Suprapubic skin (tissue), 4 donors: ENCODE measurements at regions not wholly inside any gene's neighbourhood (a gene's known extent, or its start where the extent isn't known, plus 50 kb on each side); places are given as distances from the start of the nearest gene placed in this dataset.

Experiments
- DNase-seq, 2 donors: peaks; one replicate each; pipeline ENCODE4 v3.0.0-alpha.2; 2019; ENCODE audit warnings: low spot score in 2 of 2
- H3K27ac ChIP-seq: fragments of 200-600 bp; sonication (generic); one replicate; pipeline ENCODE4 v1.5.1; 2019
- H3K27me3 ChIP-seq: fragments of 200-600 bp; sonication (generic); one replicate; pipeline ENCODE4 v1.5.1; 2019
- H3K36me3 ChIP-seq: fragments of 200-600 bp; sonication (generic); one replicate; pipeline ENCODE4 v1.5.1; 2019
- H3K4me1 ChIP-seq: fragments of 200-600 bp; sonication (generic); one replicate; pipeline ENCODE4 v1.5.1; 2019
- H3K4me3 ChIP-seq: fragments of 200-600 bp; sonication (generic); one replicate; pipeline ENCODE4 v1.5.1; 2019; ENCODE audit warnings: mild to moderate bottlenecking
- H3K9me3 ChIP-seq: fragments of 200-600 bp; sonication (generic); one replicate; pipeline ENCODE4 v1.5.1; 2019
- EP300 ChIP-seq: sonication (generic); formaldehyde crosslinking; IDR thresholded peaks from one replicate; pipeline ENCODE4 v1.6.1; 2017; ENCODE audit warnings: antibody characterized with exemption
- POLR2A ChIP-seq, 2 donors: fragments of 450-650 bp; IDR thresholded peaks; one replicate each; pipeline ENCODE4 v1.6.1; 2017; ENCODE audit warnings: antibody characterized with exemption in 2 of 2, mild to moderate bottlenecking in 2 of 2, moderate library complexity in 2 of 2
- POLR2AphosphoS5 ChIP-seq, 3 donors: sonication (generic); formaldehyde crosslinking; IDR thresholded peaks; one replicate each; pipeline ENCODE4 v1.6.1; 2017; ENCODE audit warnings: antibody characterized with exemption in 3 of 3
- WGBS: methylation state at CpG from one replicate; pipeline ENCODE4 v1.1.5; 2018; 5-methylcytosine and 5-hydroxymethylcytosine counted together
- TF ChIP-seq, protein P1 (sequence below), 2 donors: fragments of 200-600 bp in 1 of 2; fragments of 450-650 bp in 1 of 2; sonication (generic) in 1 of 2; IDR thresholded peaks; one replicate each; pipeline ENCODE4 v1.5.1; 2016 to 2019; ENCODE audit warnings: antibody characterized with exemption in 2 of 2, mild to moderate bottlenecking in 1 of 2, moderate library complexity in 1 of 2

DNA sequence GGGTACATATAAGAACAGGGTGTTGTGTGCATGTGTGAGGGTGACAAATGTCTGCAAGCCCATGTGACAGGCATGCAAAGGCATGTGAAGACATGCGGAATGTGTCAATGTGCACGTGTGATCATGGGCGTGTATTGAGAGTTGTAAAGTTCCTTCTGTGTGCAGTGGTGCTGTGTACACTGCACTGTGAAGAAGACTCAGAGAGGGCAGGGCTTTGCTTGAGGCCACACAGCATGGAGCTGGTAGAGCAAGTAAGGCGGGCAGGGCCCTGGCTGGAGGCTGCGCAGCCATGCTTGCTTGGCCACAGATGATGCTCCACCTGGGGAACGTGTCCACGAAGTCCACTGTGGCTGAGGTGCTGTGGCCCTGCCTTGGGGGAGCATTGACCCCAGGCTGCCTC, 66.8 kb downstream of the PTPRS start:
- Histone ChIP-seq H3K4me1 (no peaks in the 10 kb centered on the region), H3K4me3 (no peak overlapping the region), H3K9me3 (no peaks in the 10 kb centered on the region), H3K36me3 (peaks cover 40% of the 10 kb centered on the region), H3K27ac (no peak overlapping the region), H3K27me3 (no peaks in the 10 kb centered on the region)
- DNase-seq: no peak
- TF ChIP-seq POLR2AphosphoS5 (IDR thresholded peaks at IDR 0.05): no peak
- TF ChIP-seq EP300: no peak
- no peak for TF ChIP-seq POLR2A (IDR thresholded peaks at IDR 0.05)
- 76% methylated on average over 7 of the region's 7 CpGs for WGBS

DNA sequence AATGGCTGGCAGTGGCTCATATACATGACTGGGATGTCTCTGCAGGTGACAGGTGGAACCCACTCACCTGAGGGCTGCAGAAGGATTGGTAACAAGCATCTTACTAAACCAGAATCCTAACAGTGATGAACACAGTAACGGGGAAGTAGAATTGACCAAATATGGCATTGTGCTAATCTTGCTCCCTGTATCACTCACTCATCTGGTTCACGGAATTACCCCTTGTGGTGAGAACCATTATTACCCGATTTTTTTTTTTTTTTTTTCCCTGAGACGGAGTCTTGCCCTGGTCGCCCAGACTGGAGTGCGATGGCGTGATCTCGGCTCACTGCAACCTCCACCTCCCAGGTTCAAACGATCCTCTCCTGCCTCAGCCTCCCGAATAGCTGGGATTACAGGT, 69.5 kb downstream of the PTPRS start:
- TF ChIP-seq EP300 (no peak), POLR2AphosphoS5 (IDR thresholded peaks at IDR 0.05) (no peak), POLR2A (IDR thresholded peaks at IDR 0.05) (no peak)
- TF ChIP-seq, protein P1, sequence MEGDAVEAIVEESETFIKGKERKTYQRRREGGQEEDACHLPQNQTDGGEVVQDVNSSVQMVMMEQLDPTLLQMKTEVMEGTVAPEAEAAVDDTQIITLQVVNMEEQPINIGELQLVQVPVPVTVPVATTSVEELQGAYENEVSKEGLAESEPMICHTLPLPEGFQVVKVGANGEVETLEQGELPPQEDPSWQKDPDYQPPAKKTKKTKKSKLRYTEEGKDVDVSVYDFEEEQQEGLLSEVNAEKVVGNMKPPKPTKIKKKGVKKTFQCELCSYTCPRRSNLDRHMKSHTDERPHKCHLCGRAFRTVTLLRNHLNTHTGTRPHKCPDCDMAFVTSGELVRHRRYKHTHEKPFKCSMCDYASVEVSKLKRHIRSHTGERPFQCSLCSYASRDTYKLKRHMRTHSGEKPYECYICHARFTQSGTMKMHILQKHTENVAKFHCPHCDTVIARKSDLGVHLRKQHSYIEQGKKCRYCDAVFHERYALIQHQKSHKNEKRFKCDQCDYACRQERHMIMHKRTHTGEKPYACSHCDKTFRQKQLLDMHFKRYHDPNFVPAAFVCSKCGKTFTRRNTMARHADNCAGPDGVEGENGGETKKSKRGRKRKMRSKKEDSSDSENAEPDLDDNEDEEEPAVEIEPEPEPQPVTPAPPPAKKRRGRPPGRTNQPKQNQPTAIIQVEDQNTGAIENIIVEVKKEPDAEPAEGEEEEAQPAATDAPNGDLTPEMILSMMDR (IDR thresholded peaks at IDR 0.05): no peak
- no peak for DNase-seq
- Histone ChIP-seq H3K36me3 (peaks cover 36% of the 10 kb centered on the region), H3K27ac (no peak overlapping the region), H3K4me1 (no peaks in the 10 kb centered on the region), H3K9me3 (no peaks in the 10 kb centered on the region), H3K4me3 (no peak overlapping the region), H3K27me3 (no peaks in the 10 kb centered on the region)
- WGBS: 82% methylated on average over 10 of the region's 10 CpGs

DNA sequence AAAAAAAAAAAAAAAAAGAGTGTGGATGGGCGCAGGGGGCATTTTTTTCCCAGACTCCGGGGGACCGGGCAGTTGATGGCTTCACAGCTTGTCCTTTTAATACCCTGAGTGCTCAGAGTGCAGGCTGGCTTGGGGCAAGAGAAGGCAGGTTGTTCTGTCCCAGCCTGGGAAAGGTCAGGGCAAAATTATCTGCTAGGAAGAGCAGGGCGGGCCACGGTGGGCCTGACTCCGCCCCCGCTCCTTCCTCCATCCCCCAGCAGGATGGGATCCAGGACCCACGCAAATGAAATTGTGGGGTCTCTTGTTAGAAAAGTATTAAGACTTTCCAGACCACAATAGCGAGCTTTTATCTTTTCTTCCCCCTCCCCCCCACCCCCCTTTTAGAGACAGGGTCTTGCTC, 70.7 kb downstream of the PTPRS start:
- no peak for TF ChIP-seq POLR2A (IDR thresholded peaks at IDR 0.05)
- TF ChIP-seq EP300: no peak
- no peak for TF ChIP-seq POLR2AphosphoS5 (IDR thresholded peaks at IDR 0.05)
- TF ChIP-seq, protein P1 (IDR thresholded peaks at IDR 0.05): no peak
- no peaks in the 10 kb centered on the region for H3K9me3 ChIP-seq
- no peak for DNase-seq
- H3K36me3 ChIP-seq: peaks cover 36% of the 10 kb centered on the region
- no peaks in the 10 kb centered on the region for H3K27me3 ChIP-seq
- no peaks in the 10 kb centered on the region for H3K4me1 ChIP-seq
- no peak overlapping the region for H3K4me3 ChIP-seq
- H3K27ac ChIP-seq: no peak overlapping the region
- 87% methylated on average over 9 of the region's 9 CpGs for WGBS

DNA sequence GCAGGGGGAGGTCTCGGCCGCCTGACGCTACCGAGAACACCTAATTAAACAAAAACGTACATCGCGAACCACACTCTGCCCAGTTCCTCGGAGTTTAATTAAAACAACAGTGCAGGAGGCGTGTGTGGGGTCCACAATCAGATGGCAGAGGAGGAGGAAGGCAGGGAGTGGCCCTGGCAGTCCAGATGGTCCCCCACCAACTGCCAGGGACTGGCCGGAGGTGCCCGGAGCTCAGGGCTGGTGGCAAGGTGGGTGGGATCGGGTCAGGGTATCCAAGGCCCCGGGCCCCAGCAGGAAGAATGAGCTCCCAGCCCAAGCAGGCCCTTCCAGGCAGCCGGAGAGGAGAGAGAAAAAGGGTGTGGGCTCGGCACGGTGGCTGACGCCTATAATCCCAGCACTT, 71.3 kb downstream of the PTPRS start:
- no peak overlapping the region for H3K27ac ChIP-seq
- TF ChIP-seq EP300: no peak
- no peak for TF ChIP-seq POLR2A (IDR thresholded peaks at IDR 0.05)
- no peak for TF ChIP-seq POLR2AphosphoS5 (IDR thresholded peaks at IDR 0.05)
- TF ChIP-seq, protein P1 (IDR thresholded peaks at IDR 0.05): no peak
- H3K27me3 ChIP-seq: no peaks in the 10 kb centered on the region
- H3K36me3 ChIP-seq: peaks cover 38% of the 10 kb centered on the region
- 90% methylated on average over 17 of the region's 17 CpGs for WGBS
- DNase-seq: no peak
- no peaks in the 10 kb centered on the region for H3K4me1 ChIP-seq
- H3K4me3 ChIP-seq: no peak overlapping the region
- H3K9me3 ChIP-seq: no peaks in the 10 kb centered on the region

DNA sequence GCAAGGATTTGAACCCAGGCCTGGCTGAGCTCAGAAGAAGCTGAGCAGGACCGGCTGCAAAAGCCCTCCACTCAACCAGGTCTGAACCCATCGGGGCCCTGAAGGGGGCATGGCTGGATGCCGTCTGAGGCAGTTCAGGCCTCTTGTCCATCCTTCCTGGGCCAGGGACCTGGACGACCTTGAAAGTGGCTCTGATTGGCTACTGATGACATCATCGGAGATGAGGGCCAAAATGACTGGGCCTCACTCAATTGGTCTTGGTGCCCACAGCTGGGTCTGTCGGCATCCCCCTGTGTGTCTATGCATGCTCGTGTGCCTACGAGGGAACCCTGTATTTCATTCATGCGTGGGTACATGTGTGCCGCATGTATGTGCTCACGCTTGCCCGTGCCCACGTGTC, 71.8 kb downstream of the PTPRS start:
- 100% methylated on average over 6 of the region's 13 CpGs for WGBS
- no peaks in the 10 kb centered on the region for H3K9me3 ChIP-seq
- no peak overlapping the region for H3K27ac ChIP-seq
- no peak for DNase-seq
- H3K4me1 ChIP-seq: no peaks in the 10 kb centered on the region
- peaks cover 38% of the 10 kb centered on the region for H3K36me3 ChIP-seq
- TF ChIP-seq, protein P1 (IDR thresholded peaks at IDR 0.05): no peak
- TF ChIP-seq POLR2AphosphoS5 (IDR thresholded peaks at IDR 0.05) (no peak), POLR2A (IDR thresholded peaks at IDR 0.05) (no peak), EP300 (no peak)
- H3K27me3 ChIP-seq: no peaks in the 10 kb centered on the region
- no peak overlapping the region for H3K4me3 ChIP-seq

DNA sequence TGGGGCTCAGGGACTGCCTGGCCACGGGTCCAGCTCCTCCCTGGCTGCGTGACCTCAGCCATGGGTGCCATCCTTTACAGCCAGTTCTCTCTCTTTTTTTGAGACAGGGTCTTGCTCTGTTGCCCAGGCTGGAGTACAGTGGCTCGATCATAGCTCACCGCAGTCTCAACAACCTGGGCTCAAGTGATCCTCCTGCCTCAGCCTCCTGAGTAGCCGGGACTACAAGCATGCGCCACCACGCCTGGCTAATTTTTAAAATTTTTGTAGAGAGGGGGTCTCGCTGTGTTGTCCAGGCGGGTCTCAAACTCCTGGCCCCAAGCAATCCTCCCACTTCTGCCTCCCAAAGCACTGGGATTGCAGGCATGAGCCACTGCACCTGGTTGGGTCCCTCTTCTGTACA, 75.4 kb downstream of the PTPRS start:
- WGBS: 83% methylated on average over 8 of the region's 9 CpGs
- TF ChIP-seq EP300 (no peak), POLR2AphosphoS5 (IDR thresholded peaks at IDR 0.05) (no peak), POLR2A (IDR thresholded peaks at IDR 0.05) (no peak)
- TF ChIP-seq, protein P1 (IDR thresholded peaks at IDR 0.05): no peak
- no peak overlapping the region for H3K4me3 ChIP-seq
- peaks cover 16% of the 10 kb centered on the region for H3K4me1 ChIP-seq
- no peak for DNase-seq
- no peaks in the 10 kb centered on the region for H3K27me3 ChIP-seq
- peaks cover 18% of the 10 kb centered on the region for H3K36me3 ChIP-seq
- H3K9me3 ChIP-seq: no peaks in the 10 kb centered on the region
- no peak overlapping the region for H3K27ac ChIP-seq
